ENCODE measurements at regions not wholly inside any gene's neighbourhood (a gene's known extent, or its start where the extent isn't known, plus 50 kb on each side); places are given as distances from the start of the nearest gene placed in this dataset.

DNA sequence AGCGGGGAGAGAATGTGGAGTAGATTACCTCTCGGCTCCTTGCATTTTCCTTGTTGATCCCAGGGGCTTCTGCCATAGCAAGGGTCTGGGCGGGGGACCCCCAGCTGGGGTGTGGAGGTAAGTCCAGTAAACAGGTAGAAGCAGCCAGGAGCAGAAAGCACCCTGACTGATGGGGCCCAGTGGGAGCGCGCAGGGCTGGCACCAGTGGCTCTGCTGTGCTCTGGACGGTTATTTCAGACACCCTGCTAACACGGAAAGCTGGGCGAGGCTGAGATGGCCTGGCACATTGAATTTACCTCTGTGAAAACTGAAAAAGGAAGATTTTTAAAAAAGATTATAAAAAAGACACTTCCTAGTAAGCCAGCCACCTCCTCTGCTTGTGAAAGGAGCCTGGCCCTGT is 88.4 kb upstream of the CALM2 start:
- DNase-seq = no peak

DNA sequence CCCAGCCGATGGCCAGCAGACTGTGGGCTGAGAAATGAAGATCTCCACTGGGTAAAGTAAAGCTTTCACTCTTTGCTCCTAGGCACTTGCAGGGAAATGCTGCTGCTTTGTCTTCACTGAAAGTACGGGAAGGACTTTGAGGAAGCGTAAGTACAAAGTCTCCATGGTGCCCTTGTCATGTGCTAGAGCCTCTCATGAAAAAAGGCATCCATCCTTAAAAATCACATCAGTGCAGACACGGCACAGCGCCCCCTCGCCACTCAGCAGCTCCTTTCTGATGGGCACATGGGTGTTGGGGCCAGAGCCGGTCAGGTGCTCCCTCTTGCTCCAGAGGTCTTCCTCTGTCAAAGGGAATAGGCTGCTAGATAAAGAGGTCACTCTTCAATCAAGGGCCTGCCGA is 87.8 kb upstream of the CALM2 start:
- no peak for DNase-seq

DNA sequence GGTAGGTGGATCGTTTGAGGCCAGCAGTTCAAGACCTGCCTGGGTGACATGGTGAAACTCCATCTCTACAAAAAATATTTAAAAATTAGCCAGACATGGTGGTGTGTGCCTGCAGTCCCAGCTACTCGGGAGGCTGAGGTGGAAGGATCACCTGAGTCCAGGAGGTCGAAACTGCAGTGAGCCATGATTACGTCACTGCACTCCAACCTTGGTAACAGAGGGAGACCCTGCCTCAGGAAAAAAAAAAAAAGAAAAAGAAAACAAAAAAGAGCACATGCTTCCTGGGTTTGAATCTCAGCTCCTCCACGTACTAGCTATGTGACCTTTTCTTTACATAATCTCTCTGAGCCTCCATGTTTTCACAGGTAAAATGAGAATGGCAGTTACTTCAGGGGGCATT is 86.3 kb upstream of the CALM2 start:
- no peak for DNase-seq

DNA sequence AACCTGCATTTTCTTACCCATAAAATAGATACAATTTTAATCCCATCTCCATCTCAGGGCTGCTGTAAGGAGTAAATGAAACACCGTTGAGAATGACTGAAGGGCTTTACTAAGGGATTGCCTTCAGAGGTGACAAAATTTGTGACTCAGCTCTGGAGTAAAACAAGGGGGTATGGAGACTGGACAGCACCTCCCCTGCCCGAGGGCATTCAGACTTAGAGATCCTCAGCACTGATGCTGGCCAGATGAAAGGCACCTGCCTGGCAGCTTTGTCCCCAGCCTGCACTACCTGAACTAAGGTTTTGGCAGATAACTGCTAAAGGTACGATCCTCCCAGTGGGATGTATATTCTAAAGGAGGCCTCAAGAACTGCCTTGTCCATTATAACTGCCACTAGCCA is 84.7 kb upstream of the CALM2 start:
- no peak for DNase-seq

DNA sequence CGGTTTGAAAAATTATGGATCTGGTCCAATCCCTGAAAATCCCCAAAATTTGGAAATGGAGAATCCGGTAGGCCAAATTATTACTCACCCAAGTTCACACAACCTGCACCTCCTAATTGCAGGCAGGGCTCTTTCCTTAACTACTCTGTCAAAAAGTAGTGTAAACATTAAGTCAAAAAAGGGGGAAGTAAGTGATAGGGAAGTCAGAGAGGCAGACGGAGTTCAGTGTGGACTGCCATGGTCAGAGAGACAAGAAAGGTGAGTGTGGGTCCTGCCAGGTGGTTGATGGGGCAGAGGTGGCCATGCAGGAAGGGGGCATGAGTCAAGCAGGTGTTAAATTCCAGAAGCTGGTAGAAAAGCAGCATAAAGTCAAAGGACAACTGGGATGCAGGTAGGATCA is 83.5 kb upstream of the CALM2 start:
- no peak for DNase-seq

DNA sequence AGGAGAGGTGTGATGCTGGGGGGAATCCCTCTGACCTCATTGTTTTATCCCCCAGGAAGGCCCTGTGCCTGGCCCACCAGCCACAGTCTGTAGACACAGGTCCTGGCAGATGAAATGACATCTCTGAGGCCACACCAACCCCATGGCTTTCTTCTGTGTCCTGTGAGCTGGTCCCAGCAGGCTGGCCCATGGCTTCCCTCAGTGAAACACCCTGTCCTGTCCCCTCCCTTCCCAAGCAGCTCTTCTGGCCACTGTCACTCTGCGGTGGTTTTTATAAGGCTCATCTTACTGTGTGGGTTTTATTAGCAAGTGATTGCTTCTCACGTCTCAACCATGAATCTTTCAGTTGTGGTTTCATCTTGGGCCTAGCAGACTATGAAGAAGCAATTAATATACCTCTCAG is 81.6 kb upstream of the CALM2 start:
- no peak for DNase-seq

DNA sequence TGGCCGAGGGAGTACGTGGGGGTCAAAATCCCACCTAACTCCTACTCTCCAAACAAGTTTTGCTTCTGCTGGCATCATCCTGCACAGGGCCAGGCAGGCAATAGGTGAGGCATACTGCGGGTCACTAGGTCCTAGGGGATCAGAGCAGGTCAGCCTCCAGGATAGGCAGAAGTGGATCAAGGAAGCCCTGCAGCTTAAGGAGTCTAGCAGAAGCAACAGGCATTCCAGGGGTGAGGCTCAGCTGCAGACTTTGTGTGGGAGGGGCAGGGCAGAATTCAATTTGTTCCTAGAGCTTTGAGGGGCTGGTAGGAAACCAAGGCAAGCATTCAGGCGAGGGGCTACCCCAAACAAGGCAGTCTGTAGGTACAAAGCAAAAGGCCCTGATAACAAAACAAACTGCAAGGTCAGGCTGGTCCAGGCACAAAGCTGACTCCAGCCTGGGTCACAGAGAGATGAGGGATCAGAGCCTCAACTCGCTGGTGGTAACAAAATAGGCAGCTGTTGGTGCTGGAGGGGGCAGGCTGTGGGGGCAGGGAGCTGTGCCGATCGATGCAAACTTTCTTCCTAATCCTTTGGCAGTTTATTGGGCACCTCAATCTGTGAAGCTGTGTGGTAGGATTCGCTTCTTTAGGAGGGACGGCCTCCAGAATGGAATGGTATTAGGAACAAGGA is 80.2 kb upstream of the CALM2 start:
- DNase-seq = no peak

DNA sequence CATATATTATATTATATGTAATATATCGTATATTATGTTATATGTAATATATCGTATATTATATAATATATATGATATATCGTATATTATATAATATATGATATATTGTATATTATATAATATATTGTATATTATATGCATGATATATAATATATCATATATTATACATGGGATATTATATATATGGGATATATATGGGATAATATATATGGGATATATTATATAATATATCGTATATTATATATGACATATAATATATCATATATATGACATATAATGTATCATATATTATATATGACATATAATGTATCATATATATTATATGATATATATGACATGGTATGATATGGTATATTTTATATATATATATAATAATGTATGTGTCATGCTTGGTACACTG is 79.5 kb upstream of the CALM2 start:
- DNase-seq = no peak

DNA sequence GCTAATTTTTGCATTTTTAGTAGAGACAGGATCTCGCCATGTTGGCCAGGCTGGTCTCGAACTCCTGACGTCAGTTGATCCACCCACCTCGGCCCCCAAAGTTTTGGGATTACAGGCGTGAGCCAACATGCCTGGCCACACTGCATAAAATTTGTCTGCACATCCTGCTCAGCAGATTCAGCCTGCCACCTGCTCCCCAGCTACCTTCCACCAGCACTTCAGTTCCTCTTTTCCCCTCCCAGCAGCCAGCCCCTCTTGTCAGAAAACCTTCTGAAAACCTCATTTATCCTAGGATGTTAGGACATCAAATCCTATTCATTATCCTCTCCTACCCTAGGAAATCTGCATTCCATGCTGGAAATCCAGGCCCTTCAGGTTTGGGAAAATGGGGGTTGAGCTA is 78.2 kb upstream of the CALM2 start:
- DNase-seq = no peak

DNA sequence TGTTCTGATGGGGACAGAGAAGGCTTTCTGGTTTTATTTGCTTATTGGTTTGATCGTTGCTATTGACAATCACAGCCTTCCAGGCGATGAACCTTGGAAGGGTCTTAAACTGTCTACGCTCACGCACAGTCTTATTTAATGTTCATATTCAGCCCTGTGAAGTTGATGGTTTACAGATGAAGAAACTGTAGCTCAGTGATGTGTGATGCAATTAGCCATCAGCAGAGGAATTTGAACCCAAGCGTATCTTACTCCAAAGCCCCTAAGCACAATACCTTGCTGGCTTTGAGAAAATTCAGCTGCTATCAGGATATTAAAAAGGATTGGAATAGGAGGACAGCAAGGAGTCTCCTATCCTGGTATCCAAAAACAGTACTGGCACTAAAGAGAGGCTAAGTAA is 77.1 kb upstream of the CALM2 start:
- no peak for DNase-seq

DNA sequence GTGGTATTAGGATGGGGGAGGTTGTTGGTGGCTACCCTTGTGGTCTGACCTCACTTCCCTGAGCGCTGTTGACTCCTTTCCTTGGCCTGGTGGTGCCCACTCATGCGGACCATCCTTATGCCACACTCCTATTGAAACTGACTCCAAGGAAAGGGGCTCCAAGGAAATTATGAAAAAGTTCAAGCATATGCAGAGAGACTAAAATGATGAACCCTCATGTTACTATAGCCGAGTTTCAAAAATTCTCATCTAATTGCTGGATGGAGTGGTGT is 75.0 kb upstream of the CALM2 start:
- DNase-seq = no peak

DNA sequence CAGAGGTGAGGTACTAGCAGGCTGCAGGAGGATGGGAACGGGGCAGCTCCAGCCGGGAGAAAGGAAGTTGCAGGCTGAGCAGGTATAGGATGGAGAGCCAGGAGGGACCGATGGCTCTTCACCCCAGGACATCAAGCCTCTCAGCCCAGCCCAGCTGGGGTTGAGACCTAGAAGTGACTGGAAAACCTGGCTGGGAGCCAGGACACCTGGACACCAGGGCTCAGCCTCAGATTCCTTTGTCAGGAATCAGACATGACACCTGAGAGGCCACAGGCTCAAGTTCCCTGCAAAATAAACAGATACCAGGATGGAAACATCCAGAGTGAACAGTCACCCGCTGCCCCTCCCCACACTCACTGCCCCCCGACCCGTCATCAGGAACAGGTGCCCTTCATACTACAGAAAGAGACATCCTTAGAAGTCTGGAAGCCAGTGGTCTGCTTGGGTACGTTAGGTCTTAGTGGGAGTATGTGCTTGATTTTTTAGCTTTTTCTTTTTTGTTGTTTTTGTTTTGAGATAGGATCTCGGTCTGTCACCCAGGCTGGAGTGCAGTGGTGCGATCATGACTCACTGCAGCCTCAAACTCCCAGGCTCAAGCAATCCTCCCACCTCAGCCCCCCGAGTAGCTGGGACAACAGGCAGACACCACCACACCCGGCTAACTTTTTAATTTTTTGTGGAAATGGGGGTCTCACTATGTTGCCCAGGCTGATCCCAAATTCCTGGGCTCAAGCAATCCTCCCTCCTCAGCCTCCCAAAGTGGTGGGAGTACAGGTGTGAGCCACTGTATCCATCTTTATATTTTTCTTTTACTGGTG is 74.5 kb upstream of the CALM2 start:
- DNase-seq = no peak

DNA sequence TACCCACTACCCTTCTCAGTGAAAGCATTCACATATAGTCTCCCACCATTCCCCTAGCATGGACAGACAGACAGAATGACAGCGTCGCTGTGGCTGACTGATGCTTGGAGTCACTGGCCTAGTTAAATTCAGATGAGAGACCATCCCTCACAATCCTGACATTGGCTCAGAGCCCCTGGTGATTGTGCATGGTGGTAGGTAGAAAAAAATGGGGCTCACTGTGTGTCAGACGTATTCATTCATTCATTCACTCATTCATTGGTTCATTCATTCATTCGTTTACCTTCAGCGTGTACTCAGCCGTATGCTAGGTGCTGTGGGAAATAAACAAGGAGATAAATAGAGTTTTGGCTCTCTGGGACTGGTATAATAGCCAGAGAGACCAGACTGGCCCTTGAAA is 73.6 kb upstream of the CALM2 start:
- DNase-seq = no peak

DNA sequence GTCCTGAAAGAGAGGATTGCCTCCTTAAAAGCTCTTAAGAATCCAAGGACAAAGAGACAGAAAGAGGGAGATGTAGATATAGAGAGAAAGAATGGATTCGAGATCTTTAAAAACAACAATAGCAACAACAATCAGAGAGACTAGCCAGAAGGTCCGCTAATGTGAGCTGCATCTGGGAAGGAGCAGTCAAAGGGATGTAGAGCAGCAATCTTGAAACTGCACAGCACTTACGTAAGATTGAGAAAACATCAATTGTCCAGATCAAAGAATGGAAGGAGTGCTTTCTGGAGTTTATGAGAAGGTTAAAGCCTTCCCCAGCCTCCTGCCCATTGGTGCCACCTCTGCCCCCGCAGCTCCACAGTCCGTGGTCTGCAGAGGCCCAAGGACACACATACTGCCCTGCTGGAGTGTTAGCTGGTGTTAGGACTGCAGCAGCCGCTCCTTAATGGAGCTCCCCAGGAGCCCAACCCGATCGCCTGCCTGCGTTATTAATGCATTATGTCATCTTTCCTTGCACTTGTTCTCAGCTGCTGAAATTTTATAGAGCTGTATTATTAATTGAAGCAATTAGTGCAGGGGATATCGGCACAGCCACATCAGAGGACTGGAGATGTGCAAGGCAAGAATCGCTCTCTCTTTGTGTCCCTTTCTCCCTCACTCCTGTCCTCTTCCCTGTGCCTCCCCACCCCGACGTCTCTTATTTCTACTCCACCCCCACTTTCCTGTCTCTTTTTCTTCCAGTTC is 73.0 kb upstream of the CALM2 start:
- no peak for DNase-seq

DNA sequence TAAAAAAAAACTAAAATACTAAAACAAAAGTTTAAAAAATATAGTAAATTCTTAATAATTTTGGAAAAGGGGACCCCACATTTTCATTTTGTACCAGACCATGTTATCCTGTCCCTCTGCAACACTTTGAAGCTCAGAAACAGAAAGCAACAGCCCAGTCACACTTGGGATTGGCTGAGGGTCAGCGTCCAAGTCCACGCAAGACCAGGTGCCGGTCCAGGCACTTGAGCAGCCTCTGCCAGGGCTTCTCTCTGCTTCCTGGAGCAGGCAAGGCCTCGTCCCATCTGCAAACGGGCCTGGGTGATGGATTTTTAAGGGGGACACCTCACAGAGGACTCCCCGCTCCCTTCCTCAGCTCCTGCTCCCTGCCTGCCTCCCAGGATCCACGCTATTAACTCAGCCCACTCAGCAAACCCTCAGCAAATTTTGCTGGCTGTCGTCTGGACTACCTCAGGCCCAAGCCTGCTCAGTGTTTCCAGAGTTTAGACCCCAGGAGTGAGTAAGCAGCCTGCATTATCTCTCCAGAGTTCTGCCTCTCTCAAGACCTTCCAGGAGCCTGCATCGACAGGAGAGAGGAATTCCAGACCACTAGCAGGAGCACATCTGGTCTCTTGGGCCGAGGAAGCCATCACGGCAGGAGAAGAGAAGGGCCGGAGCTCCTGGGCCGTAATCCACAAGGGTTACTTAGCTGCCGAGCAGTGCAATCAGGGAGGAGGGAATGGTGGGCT is 67.4 kb upstream of the CALM2 start:
- no peak for DNase-seq

DNA sequence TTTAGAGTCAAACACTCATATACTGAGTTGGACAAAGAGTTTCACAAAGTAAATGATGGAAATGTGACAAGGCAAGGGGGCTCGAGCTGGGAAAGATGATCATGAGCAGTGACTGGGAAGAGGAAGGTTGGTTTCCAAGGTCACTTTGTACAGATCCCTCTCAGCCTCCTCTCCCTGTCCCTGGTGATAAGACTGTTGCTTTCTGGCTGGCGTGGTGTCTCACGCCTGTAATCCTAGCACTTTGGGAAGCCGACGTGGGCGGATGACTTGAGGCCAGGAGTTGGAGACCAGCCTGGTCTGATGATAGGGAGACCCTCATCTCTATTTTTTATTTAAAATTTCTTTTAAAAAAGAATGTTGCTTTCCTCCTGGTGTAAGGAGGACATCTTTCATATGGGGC is 65.4 kb upstream of the CALM2 start:
- no peak for DNase-seq

DNA sequence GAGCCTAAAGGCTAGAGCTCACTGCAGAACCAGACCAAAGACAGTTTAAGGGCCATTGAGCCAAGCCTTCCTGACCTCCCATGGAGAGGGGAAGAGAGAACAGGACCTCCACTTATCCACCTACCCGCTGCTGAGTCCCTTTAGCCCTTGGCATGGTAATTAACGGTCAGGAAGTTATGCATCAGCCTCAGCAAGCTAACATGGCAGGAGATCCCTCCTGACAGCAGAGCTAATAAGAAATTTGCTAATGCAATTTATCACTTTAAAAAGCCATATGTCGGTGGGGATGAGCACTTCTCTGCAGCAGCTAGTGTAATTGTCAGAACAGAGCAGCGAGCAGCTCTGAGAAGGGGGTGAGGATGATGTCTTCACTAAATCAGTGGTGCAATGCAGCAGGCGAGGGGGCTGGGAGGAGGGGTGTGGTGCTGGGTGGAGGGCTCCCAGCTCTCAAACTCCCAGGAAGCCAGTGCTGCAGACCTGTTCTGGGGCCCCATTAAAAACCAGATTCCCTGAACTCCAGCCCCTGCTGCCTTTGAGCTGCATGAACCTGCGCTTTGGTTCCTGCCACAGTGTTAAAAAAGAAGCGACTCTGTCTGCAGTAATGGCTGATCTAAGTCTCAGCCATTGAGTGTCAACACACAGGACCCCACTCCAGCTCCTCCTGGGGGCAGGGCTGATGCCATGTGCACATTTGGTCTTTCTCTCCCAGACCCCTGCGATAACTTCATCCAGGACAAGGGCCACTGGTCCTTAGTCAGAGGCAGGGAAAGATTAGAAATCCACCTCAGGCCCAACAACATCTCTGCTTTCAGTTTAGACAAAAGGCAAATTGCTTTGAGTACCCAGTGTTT is 63.0 kb upstream of the CALM2 start:
- DNase-seq = no peak

DNA sequence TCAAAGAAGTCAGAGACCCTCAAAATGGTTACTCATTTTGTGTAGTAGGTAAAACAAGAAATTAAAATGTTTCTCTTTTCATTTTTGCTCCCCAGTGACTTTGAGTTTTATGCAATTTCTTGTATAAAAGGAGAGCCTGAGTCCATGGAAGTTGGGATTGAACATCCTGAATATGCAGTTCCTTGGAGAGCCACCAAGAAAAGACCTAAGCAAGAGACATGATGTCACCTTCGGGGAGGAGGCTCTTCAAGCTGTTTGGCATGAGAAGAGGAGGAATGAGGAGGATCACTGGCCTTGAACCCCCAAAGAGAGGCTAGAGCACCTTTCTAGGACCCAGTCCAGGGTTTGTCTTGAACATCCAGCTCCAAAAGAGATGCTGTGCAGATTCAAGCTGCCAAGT is 62.3 kb upstream of the CALM2 start:
- no peak for DNase-seq

DNA sequence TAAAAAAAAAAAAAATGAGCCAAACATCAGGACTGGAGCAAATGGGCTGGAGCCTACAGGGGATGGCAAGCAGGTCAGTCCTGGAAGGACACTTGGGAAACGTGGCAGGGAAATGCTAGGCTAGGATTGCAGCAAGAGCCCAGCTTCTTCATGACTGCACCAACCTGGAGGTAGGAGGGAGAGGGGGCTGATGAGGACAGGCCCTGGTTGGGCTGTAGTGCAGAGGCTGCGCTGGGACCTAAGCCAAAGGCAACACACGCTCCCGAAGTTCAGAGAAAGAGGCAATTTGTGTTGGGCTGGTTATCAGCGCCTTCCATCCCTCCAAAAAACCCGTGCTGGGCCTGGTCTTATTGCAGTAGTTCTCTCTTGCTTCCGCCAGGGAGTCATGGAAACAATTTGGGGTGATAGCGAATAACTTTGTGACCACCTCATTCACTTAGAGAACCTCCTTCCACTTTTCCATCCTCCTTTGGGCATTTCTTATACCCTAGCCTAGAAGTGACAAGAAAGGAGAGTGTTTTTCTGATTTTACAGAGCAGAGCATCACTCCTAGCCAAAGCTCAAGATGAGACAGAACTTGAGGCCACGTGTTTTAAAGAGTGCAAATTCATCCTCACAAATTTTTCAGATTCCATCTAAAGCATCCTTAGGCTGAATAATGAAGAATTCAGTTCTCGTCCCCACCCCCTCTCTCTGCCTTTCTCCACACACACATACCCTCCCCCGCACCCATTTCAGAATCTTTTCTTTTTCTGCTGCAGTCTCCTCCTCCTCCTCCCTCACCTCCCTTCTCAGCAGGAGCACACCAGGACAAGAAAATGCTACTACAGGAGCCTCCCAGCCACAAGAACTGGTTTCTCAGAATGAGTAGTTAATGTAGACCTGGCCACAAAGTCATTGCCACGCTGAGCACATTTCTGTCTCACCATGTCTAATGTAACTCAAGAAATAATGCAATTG is 61.3 kb upstream of the CALM2 start:
- no peak for DNase-seq

DNA sequence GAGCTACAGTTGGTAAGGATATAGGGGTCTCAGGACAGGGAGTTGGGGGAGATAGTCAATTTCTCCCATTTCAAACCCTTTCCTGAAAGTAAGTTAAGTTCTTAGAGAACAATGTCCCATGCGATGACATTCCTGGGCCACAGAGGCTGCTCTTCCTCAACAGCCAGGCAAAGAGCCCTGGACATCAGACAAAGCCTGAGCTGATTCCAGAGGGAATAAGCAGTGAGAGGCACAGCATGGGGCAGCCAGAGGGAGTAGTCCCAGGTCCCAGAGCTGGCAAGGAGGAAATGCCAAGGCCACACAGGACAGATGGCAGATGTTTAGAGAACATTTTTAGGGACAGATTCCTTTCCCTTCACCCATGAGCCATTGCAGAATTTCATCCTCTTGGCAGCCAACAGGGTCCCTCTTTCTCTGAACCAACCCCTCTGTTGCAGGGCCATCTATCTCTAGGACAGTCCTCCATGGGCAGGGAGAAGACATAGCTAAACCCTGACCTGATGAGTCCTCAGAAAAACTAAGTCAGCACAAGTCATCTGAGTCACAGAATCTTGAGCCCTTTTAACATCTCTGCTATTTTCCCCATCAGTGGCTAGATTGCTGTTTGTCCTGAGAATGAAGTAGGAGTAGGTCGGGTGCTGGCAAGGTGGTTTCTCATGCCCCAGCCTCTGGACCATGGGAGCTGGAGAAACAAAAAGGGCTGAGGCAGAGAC is 60.3 kb upstream of the CALM2 start:
- no peak for DNase-seq

DNA sequence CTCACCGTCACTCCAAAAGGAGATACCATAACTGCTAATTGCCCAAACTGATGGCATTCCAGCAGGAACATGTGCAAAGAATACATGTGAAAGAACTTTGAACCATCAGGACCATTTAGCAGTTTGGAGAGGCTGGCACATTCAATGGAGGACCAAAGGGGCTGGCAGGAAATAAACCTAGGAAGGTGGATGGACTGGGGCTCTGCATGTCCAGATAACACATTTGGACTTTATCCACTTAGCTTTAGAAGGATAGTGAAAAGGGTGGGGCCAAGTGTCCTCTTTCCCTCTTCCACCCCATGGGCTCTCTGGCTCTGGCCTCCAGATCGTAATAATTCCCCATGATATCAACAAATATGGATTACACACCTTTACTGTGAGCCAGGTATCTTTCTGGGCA is 58.8 kb upstream of the CALM2 start:
- DNase-seq = no peak

Data from NCI-H1092 (cell line).